ENCODE measurements at regions not wholly inside any gene's neighbourhood (a gene's known extent, or its start where the extent isn't known, plus 50 kb on each side); places are given as distances from the start of the nearest gene placed in this dataset.
A peak's percentile ranks its signal among the peaks of the same experiment; 100 is the strongest.
"Not testable (repeated sequence)": the region's sequence is repeated elsewhere in the genome, so short reads cannot be mapped to it uniquely, and the experiment has no call there.

GRCh38 chr14:89516173-89516572 lies 99.1 kb upstream of the FOXN3 start:
- no peak for TF ChIP-seq CTCF (conservative IDR thresholded peaks at IDR 0.05; ENCODE audit: low read depth)
- H3K27ac ChIP-seq: no peak overlapping the region
- DNase-seq (ENCODE audit: low spot score): no peak
- CTCF ChIA-PET: no interaction called here
- POLR2A ChIA-PET (ENCODE audit: low non-redundant PET): no interaction called here

- POLR2A ChIA-PET (ENCODE audit: low non-redundant PET): no interaction called here
- CTCF ChIA-PET: no interaction called here
- DNase-seq (ENCODE audit: low spot score): no peak
- H3K27ac ChIP-seq: no peak overlapping the region
- no peak for TF ChIP-seq CTCF (conservative IDR thresholded peaks at IDR 0.05; ENCODE audit: low read depth)
Measured at GRCh38 chr14:89514601-89515000, 97.6 kb upstream of the FOXN3 start.

GRCh38 chr14:89509891-89510290 lies 92.9 kb upstream of the FOXN3 start:
- CTCF ChIA-PET: interaction anchor here (0.6 kb wide), 1 partner anchor 12 kb away, joined by 3 read pairs; no protein-coding TSS in a partner anchor

GRCh38 chr14:89508863-89509262 lies 91.8 kb upstream of the FOXN3 start:
- DNase-seq (ENCODE audit: low spot score): no peak
- H3K27ac ChIP-seq: no peak overlapping the region
- CTCF ChIA-PET: no interaction called here
- POLR2A ChIA-PET (ENCODE audit: low non-redundant PET): no interaction called here
- no peak for TF ChIP-seq CTCF (conservative IDR thresholded peaks at IDR 0.05; ENCODE audit: low read depth)

More at GRCh38 chr14:89509891-89510290, 92.9 kb upstream of the FOXN3 start:
- TF ChIP-seq CTCF (conservative IDR thresholded peaks at IDR 0.05; ENCODE audit: low read depth): no peak
- no peak overlapping the region for H3K27ac ChIP-seq
- POLR2A ChIA-PET (ENCODE audit: low non-redundant PET): no interaction called here
- DNase-seq (ENCODE audit: low spot score): no peak

GRCh38 chr14:89507926-89508460 lies 91.0 kb upstream of the FOXN3 start:
- peak overlapping the region; percentile 18; the same call in 1 of the 2 replicates for H3K27ac ChIP-seq

GRCh38 chr14:89507521-89507920 lies 90.5 kb upstream of the FOXN3 start:
- POLR2A ChIA-PET (ENCODE audit: low non-redundant PET): no interaction called here

More at GRCh38 chr14:89507926-89508460, 91.0 kb upstream of the FOXN3 start:
- TF ChIP-seq CTCF (conservative IDR thresholded peaks at IDR 0.05; ENCODE audit: low read depth): no peak
- DNase-seq (ENCODE audit: low spot score): peak; percentile 30
- POLR2A ChIA-PET (ENCODE audit: low non-redundant PET): no interaction called here
- CTCF ChIA-PET: interaction anchor here (0.7 kb wide), 1 partner anchor 53 kb away, joined by 4 read pairs; no protein-coding TSS in a partner anchor

GRCh38 chr14:89506891-89507452 lies 89.9 kb upstream of the FOXN3 start:
- CTCF ChIA-PET; POLR2A ChIA-PET (ENCODE audit: low non-redundant PET); H3K27ac ChIP-seq: not testable (repeated sequence)
- DNase-seq (ENCODE audit: low spot score): peak; percentile 9

More at GRCh38 chr14:89507521-89507920, 90.5 kb upstream of the FOXN3 start:
- TF ChIP-seq CTCF (conservative IDR thresholded peaks at IDR 0.05; ENCODE audit: low read depth): no peak
- H3K27ac ChIP-seq: no peak overlapping the region
- DNase-seq (ENCODE audit: low spot score): peak; percentile 83
- CTCF ChIA-PET: interaction anchor here (0.7 kb wide), 1 partner anchor 53 kb away, joined by 4 read pairs; no protein-coding TSS in a partner anchor

All from RWPE1 (cell line).